H1 (cell line): ENCODE measurements at regions not wholly inside any gene's neighbourhood (a gene's known extent, or its start where the extent isn't known, plus 50 kb on each side); places are given as distances from the start of the nearest gene placed in this dataset.

Source experiments
- ATF3 ChIP-seq: IDR thresholded peaks from 2 replicates; pipeline ENCODE4 v1.6.1; 2011; ENCODE audit warnings: low read depth, mild to moderate bottlenecking, low read length; ENCODE audit not compliant: insufficient read depth
- CTCF ChIP-seq, 3 experiments: IDR thresholded peaks; 1 replicate in 2 of 3; 2 replicates in 1 of 3; pipeline versions ENCODE4 v1.5.1 to v1.6.1; 2011; ENCODE audit warnings: low read length in 3 of 3, mild to moderate bottlenecking in 3 of 3, inconsistent platforms in 2 of 3, low read depth in 1 of 3, moderate library complexity in 1 of 3; ENCODE audit not compliant: insufficient read depth in 1 of 3; ENCODE audit errors: control extremely low read depth in 1 of 3
- FOSL1 ChIP-seq: IDR thresholded peaks from 2 replicates; pipeline ENCODE4 v1.6.1; 2011; ENCODE audit warnings: mild to moderate bottlenecking, low read depth, low read length, moderate library complexity; ENCODE audit not compliant: insufficient read depth
- KDM5A ChIP-seq: fragments of 200-600 bp; IDR thresholded peaks from 2 replicates; pipeline ENCODE4 v1.7.1; 2012; ENCODE audit warnings: mild to moderate bottlenecking, low read length, inconsistent platforms, mixed read lengths
- POLR2A ChIP-seq, 2 experiments: IDR thresholded peaks; 1 replicate in 1 of 2; 2 replicates in 1 of 2; pipeline ENCODE4 v1.6.1; 2011; ENCODE audit warnings: low read depth in 2 of 2, low read length in 2 of 2, mild to moderate bottlenecking in 2 of 2; ENCODE audit errors: control extremely low read depth in 1 of 2
- POLR2AphosphoS5 ChIP-seq: IDR thresholded peaks from 2 replicates; pipeline ENCODE4 v1.6.1; 2011; ENCODE audit warnings: low read depth, low read length
- RBBP5 ChIP-seq: IDR thresholded peaks from 2 replicates; pipeline ENCODE4 v1.7.1; 2012; ENCODE audit warnings: low read depth, mild to moderate bottlenecking, inconsistent platforms, low read length, moderate library complexity, borderline replicate concordance
- SIN3A ChIP-seq, 2 experiments: IDR thresholded peaks in 1 of 2; conservative IDR thresholded peaks in 1 of 2; 2 replicates each; pipeline ENCODE4 v1.6.1; 2011 to 2012; ENCODE audit warnings: low read length in 2 of 2, improper control_type of control experiment in 1 of 2, low read depth in 1 of 2, mild to moderate bottlenecking in 1 of 2
- SRF ChIP-seq: IDR thresholded peaks from 2 replicates; pipeline ENCODE4 v1.6.1; 2011; ENCODE audit warnings: mild to moderate bottlenecking, low read depth, low read length, moderate library complexity
- TAF1 ChIP-seq: IDR thresholded peaks from 2 replicates; pipeline ENCODE4 v1.6.1; 2011; ENCODE audit warnings: mild to moderate bottlenecking, low read depth, low read length
- TEAD4 ChIP-seq: IDR thresholded peaks from 2 replicates; pipeline ENCODE4 v1.6.1; 2012; ENCODE audit warnings: low read depth, low read length, inconsistent platforms, mixed read lengths

- TF ChIP-seq TEAD4 (no peak), ATF3 (no peak), CTCF (IDR thresholded peaks at IDR 0.05; ENCODE audit: control extremely low read depth in 1 of 3, insufficient read depth in 1 of 3, low read depth in 1 of 3, low read length in 3 of 3) (no peak), TAF1 (no peak), FOSL1 (no peak), SIN3A (conservative IDR thresholded peaks at IDR 0.05 in 1 of 2, IDR thresholded peaks at IDR 0.05 in 1 of 2; ENCODE audit: low read depth in 1 of 2, low read length in 2 of 2) (no peak), RBBP5 (no peak), KDM5A (no peak), POLR2AphosphoS5 (no peak), POLR2A (IDR thresholded peaks at IDR 0.05; ENCODE audit: control extremely low read depth in 1 of 2, low read depth in 2 of 2, low read length in 2 of 2) (no peak), SRF (no peak)
Observed at GRCh38 chr3:139811331-139811730, 123.7 kb upstream of the CLSTN2 start.
